Esophagus muscularis mucosa (tissue), 4 donors: ENCODE measurements at regions not wholly inside any gene's neighbourhood (a gene's known extent, or its start where the extent isn't known, plus 50 kb on each side); places are given as distances from the start of the nearest gene placed in this dataset.

ENCODE experiments used
- EP300 ChIP-seq: sonication (generic); formaldehyde crosslinking; IDR thresholded peaks from one replicate; pipeline ENCODE4 v1.6.1; 2017; ENCODE audit warnings: antibody characterized with exemption
- POLR2A ChIP-seq: fragments of 450-650 bp; IDR thresholded peaks from one replicate; pipeline ENCODE4 v1.6.1; 2017; ENCODE audit warnings: antibody characterized with exemption, moderate library complexity, mild to moderate bottlenecking, low read depth
- POLR2AphosphoS5 ChIP-seq, 2 donors: sonication (generic); formaldehyde crosslinking; IDR thresholded peaks; one replicate each; pipeline ENCODE4 v1.6.1; 2017; ENCODE audit warnings: antibody characterized with exemption in 2 of 2
- TF ChIP-seq, protein P1 (sequence below), 3 experiments: fragments of 200-600 bp in 2 of 3; fragments of 450-650 bp in 1 of 3; sonication (generic) in 2 of 3; IDR thresholded peaks; one replicate each; pipeline ENCODE4 v1.5.1; 2017 to 2019; ENCODE audit warnings: antibody characterized with exemption in 3 of 3, mild to moderate bottlenecking in 2 of 3, moderate library complexity in 1 of 3

- TF ChIP-seq, protein P1, sequence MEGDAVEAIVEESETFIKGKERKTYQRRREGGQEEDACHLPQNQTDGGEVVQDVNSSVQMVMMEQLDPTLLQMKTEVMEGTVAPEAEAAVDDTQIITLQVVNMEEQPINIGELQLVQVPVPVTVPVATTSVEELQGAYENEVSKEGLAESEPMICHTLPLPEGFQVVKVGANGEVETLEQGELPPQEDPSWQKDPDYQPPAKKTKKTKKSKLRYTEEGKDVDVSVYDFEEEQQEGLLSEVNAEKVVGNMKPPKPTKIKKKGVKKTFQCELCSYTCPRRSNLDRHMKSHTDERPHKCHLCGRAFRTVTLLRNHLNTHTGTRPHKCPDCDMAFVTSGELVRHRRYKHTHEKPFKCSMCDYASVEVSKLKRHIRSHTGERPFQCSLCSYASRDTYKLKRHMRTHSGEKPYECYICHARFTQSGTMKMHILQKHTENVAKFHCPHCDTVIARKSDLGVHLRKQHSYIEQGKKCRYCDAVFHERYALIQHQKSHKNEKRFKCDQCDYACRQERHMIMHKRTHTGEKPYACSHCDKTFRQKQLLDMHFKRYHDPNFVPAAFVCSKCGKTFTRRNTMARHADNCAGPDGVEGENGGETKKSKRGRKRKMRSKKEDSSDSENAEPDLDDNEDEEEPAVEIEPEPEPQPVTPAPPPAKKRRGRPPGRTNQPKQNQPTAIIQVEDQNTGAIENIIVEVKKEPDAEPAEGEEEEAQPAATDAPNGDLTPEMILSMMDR (IDR thresholded peaks at IDR 0.05), result no peak
- TF ChIP-seq POLR2AphosphoS5 (IDR thresholded peaks at IDR 0.05), result no peak
- TF ChIP-seq EP300, result no peak
- TF ChIP-seq POLR2A, result no peak
These were observed 473.6 kb downstream of the DMAC1 start for GRCh38 chr9:7325995-7326394.
